Effector memory CD8-positive, alpha-beta T cell (primary cell): ENCODE measurements at regions not wholly inside any gene's neighbourhood (a gene's known extent, or its start where the extent isn't known, plus 50 kb on each side); places are given as distances from the start of the nearest gene placed in this dataset.

Experiments used
- ATAC-seq: fragments of 150-1000 bp; cut with Tn5 transposase; replicated peaks from 2 replicates; pipeline ENCODE4 v1.10.0; 2021; ENCODE audit warnings: mild to moderate bottlenecking, moderate library complexity
- DNase-seq, 3 experiments: peaks; one replicate each; pipeline ENCODE4 v3.0.0; 2021
- H3K27ac Mint-ChIP-seq, 2 donors: one replicate each; pipeline ENCODE4 v1.8.0; 2022; ENCODE audit warnings: mild to moderate bottlenecking in 2 of 2, mixed read lengths in 2 of 2, moderate library complexity in 2 of 2
- H3K27me3 Mint-ChIP-seq, 2 donors: one replicate each; pipeline ENCODE4 v1.8.0; 2022; ENCODE audit warnings: mixed read lengths in 2 of 2
- H3K36me3 Mint-ChIP-seq: one replicate; pipeline ENCODE4 v1.8.0; 2022; ENCODE audit warnings: mild to moderate bottlenecking, moderate library complexity, mixed read lengths; ENCODE audit not compliant: insufficient read depth
- H3K4me1 Mint-ChIP-seq, 2 donors: one replicate each; pipeline ENCODE4 v1.8.0; 2022; ENCODE audit warnings: low read depth in 2 of 2, mixed read lengths in 2 of 2
- H3K4me3 Mint-ChIP-seq, 2 donors: one replicate each; pipeline ENCODE4 v1.8.0; 2022; ENCODE audit warnings: mild to moderate bottlenecking in 2 of 2, mixed read lengths in 2 of 2, moderate library complexity in 2 of 2
- H3K9me3 Mint-ChIP-seq, 2 donors: one replicate each; pipeline ENCODE4 v1.8.0; 2022; ENCODE audit warnings: mixed read lengths in 2 of 2

DNA sequence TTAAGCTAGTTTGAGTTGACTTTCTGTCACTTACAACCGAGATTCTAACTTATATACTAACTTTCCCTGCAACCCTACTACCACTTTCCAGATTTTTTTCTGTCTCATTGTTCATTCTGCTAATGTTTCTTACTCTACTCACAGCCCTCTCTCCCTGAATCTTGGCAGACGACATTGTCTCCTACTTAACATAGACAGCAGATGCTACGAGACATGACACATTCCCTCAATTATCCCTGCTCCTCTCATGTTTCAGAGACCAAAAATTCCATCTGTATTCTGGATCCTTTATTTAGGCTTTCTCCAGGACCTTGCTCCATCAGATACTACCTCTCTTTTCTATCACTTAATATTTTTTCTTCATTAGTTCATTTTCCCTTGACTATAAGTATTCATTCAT, 379.1 kb upstream of the TEX13C start:
- no peaks in the 10 kb centered on the region for H3K36me3 Mint-ChIP-seq
- ATAC-seq = no peak
- no peak for DNase-seq
- no peaks in the 10 kb centered on the region for H3K9me3 Mint-ChIP-seq
- no peak overlapping the region for H3K27ac Mint-ChIP-seq
- peaks cover 11 to 14% of the 10 kb centered on the region in 2 donors for H3K27me3 Mint-ChIP-seq
- H3K4me3 Mint-ChIP-seq = no peak overlapping the region
- H3K4me1 Mint-ChIP-seq = no peaks in the 10 kb centered on the region

GRCh38 chrX:124954402-124954801, 365.3 kb upstream of the TEX13C start:
- Mint-ChIP-seq H3K27ac (no peak overlapping the region), H3K4me1 (no peaks in the 10 kb centered on the region), H3K27me3 (peaks cover 0 to 17% of the 10 kb centered on the region in 2 donors), H3K36me3 (no peaks in the 10 kb centered on the region), H3K9me3 (no peaks in the 10 kb centered on the region), H3K4me3 (no peak overlapping the region)
- no peak for DNase-seq
- no peak for ATAC-seq

DNA sequence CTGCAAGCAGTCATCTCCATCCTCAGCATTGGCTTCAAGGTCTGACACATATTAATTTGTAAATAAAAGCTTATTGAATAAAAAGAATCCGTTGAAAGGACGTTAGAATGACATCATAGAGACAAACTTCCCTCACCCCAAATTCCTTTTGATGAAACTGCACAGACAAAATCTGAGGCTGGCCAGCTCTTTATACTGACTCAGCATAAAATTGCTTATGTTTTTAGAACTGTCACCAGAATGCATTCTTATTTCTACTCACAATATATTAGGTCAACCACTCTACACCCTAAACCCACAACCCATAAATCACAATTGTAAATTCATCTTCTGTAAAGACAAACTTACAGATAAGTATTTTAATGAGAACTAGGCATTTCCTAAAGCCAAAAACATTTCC, 359.2 kb upstream of the TEX13C start:
- Mint-ChIP-seq H3K4me3 (no peak overlapping the region), H3K27ac (no peak overlapping the region), H3K9me3 (no peaks in the 10 kb centered on the region), H3K27me3 (peaks cover 0 to 12% of the 10 kb centered on the region in 2 donors), H3K4me1 (no peaks in the 10 kb centered on the region), H3K36me3 (no peaks in the 10 kb centered on the region)
- ATAC-seq = no peak
- DNase-seq = no peak

DNA sequence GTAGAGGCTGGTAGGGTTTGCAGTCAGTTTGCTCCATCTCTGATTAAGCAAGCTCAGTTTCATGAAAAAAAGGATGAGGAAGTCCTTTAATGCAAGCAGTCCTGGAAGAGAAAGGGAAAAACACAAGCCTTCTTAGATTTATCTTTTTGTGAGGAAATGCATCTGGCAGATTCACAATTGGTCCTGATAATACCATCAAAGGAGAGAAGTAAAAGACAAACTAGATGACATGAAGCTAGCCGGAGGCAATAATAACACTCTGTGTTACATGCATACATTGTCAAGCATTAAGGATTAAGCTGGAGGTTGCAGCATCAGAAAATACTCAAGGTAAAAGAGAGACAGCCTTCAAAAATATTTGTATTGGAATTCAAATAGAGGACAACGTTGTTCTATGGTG, 356.0 kb upstream of the TEX13C start, which contains the start of gene TENM1:
Gene TENM1 (minus strand): TSS at position 101 of the 400 bp plus-strand sequence.
- no peaks in the 10 kb centered on the region for H3K27me3 Mint-ChIP-seq
- no peak within 1 kb of the TSS for H3K4me3 Mint-ChIP-seq
- no peak within 1 kb of the TSS for H3K27ac Mint-ChIP-seq
- ATAC-seq (no peak), DNase-seq (no peak)
- no peaks in the 10 kb centered on the region for H3K9me3 Mint-ChIP-seq
- H3K36me3 Mint-ChIP-seq = no peaks in the 10 kb centered on the region
- no peaks in the 10 kb centered on the region for H3K4me1 Mint-ChIP-seq

DNA sequence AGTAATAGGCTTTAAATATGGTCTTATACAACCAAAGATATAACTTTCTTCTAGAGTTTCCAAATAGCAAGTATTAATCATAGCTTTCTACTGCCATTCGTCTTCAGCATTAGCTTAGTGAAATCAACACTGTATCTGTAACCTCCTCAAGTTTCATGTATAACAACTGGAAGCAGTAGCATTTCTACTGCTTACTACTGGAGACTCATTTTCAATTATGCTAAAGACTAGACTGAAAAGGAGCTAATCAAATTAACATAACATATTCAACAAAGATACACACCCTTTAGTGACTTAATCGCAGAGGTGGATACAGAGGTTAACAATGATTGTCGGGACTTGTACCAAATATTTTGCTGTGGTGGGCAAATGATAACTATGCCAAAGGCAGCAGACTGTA, 344.2 kb upstream of the TEX13C start:
- no peak for ATAC-seq
- DNase-seq = no peak
- Mint-ChIP-seq H3K27me3 (no peaks in the 10 kb centered on the region), H3K4me3 (no peak overlapping the region), H3K9me3 (no peaks in the 10 kb centered on the region), H3K27ac (no peak overlapping the region), H3K4me1 (no peaks in the 10 kb centered on the region), H3K36me3 (no peaks in the 10 kb centered on the region)

DNA sequence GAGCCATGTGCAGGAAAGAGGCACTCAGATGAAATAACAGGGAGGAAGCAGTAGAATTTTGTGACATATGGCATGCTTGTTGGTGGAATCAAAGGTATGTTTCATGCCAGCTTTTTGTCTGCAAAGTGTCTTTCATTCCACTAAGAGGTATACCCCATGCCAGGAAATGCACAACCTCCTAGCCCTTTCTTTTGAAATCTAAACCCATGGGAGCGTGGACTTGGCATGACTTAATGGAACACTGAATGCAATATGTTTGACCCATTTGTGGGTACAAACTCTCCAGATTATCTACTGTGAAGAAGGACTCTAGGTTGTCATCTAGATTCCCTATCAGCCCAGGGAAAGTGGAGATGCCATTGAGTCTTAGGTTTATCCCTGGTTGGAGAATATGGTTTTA, 338.3 kb upstream of the TEX13C start:
- no peaks in the 10 kb centered on the region for H3K36me3 Mint-ChIP-seq

DNA sequence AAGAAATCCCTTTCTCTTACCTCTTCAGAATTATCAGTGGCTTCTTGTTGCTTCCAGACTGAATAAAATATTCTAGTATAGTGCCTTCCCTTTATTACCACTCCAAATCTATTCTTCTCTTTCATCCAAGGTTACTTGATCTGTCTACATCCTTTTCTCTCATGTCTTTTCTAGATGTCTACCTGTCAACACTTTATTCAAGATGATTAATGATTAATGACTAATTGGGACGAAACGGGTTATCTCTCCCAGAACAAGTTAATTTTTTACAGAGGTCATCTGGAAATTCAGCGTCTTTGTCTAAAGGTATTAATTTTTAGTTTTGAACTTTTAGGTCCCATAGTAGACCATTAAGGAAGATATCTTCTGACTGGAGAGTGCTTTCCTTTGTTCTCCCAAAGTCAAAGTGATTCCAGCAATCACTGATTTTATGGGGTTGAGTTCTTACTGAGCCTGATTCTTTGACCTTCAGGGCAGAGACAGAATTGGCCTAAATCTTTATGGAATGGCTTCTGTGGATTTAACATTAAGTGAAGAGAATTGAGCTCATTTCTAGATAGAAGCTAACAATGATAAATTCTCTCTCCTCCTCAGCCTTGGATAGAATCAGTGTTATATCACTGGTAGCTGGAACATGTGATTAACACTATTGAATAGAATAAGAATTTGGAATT, 335.4 kb upstream of the TEX13C start:
- no peak for DNase-seq
- Mint-ChIP-seq H3K4me3 (no peak overlapping the region), H3K36me3 (no peaks in the 10 kb centered on the region), H3K4me1 (no peaks in the 10 kb centered on the region), H3K27me3 (no peaks in the 10 kb centered on the region), H3K9me3 (no peaks in the 10 kb centered on the region), H3K27ac (no peak overlapping the region)
- ATAC-seq = no peak

More for the DNA sequence above, 338.3 kb upstream of the TEX13C start:
- no peak overlapping the region for H3K27ac Mint-ChIP-seq
- no peaks in the 10 kb centered on the region for H3K27me3 Mint-ChIP-seq
- H3K4me3 Mint-ChIP-seq = no peak overlapping the region
- ATAC-seq = no peak
- no peak for DNase-seq
- no peaks in the 10 kb centered on the region for H3K4me1 Mint-ChIP-seq
- H3K9me3 Mint-ChIP-seq = no peaks in the 10 kb centered on the region

- H3K4me3 Mint-ChIP-seq = no peak overlapping the region
- H3K9me3 Mint-ChIP-seq = no peaks in the 10 kb centered on the region
- no peaks in the 10 kb centered on the region for H3K4me1 Mint-ChIP-seq
- ATAC-seq (no peak), DNase-seq (no peak)
- no peaks in the 10 kb centered on the region for H3K36me3 Mint-ChIP-seq
- H3K27ac Mint-ChIP-seq = no peak overlapping the region
- no peaks in the 10 kb centered on the region for H3K27me3 Mint-ChIP-seq
Observed at GRCh38 chrX:124986284-124986683, 333.4 kb upstream of the TEX13C start.

GRCh38 chrX:124993735-124994134, 325.9 kb upstream of the TEX13C start:
- Mint-ChIP-seq H3K36me3 (no peaks in the 10 kb centered on the region), H3K4me3 (no peak overlapping the region), H3K27ac (no peak overlapping the region), H3K9me3 (peaks cover 0 to 2% of the 10 kb centered on the region in 2 donors), H3K4me1 (no peaks in the 10 kb centered on the region), H3K27me3 (no peaks in the 10 kb centered on the region)
- ATAC-seq (no peak), DNase-seq (no peak)

DNA sequence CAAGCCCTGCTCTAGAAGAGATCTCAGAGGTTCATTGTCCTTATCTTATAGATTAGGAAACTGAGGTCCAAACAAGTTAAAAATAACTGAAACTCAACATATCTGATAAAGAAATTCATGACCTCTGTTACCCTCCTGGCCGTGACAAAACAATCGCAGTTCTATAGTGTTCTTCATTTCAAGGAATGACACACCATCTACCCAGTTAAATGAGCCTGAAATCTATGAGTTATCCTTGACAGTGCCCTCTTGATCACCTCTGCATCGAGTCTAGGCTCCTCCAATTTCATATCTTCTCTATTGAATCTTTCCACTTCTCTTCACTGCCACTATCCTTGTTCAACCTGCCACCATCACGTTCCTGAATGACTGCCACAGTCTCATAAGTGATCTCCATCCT, 325.3 kb upstream of the TEX13C start:
- DNase-seq = no peak
- Mint-ChIP-seq H3K9me3 (peaks cover 0 to 2% of the 10 kb centered on the region in 2 donors), H3K27ac (no peak overlapping the region), H3K4me3 (no peak overlapping the region), H3K36me3 (no peaks in the 10 kb centered on the region), H3K27me3 (no peaks in the 10 kb centered on the region), H3K4me1 (no peaks in the 10 kb centered on the region)
- no peak for ATAC-seq

DNA sequence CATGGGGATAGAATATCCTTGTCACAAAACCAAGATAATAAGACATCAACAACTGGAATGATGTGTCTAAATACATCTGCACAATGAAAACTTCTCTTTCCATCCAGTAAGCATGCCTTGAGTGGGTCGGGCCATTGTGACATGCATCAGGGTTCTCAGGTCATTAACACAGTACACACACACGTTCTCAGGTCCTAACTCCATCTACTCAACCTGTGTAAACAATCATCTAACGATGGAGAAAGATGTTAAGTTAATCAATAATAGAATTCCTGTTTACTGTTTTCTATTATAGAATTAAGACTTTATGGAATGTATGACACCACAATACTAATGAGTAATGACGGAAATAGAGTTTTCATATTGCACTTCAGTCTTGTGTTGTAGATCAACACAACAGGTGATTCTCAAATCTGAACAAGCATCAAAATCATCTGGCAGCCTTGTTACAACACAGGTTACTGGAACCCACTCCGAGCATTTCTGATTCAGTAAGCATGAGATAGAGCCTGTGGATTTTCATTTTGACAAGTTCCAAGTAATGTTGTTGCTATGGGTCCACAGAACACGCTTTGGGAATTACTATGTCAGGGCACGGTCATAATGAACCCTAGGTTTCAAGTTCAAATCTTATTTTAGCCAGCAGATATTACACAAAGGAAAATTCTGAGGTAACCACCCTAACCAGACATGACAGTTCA, 315.8 kb upstream of the TEX13C start:
- Mint-ChIP-seq H3K9me3 (peaks cover 0 to 3% of the 10 kb centered on the region in 2 donors), H3K4me3 (no peak overlapping the region), H3K36me3 (no peaks in the 10 kb centered on the region), H3K4me1 (no peaks in the 10 kb centered on the region), H3K27ac (no peak overlapping the region), H3K27me3 (peaks cover 11 to 16% of the 10 kb centered on the region in 2 donors)
- DNase-seq (no peak), ATAC-seq (no peak)

GRCh38 chrX:125004799-125005198, 314.9 kb upstream of the TEX13C start:
- H3K27ac Mint-ChIP-seq = no peak overlapping the region
- H3K4me1 Mint-ChIP-seq = no peaks in the 10 kb centered on the region
- DNase-seq = no peak
- no peak overlapping the region for H3K4me3 Mint-ChIP-seq
- no peak for ATAC-seq
- H3K9me3 Mint-ChIP-seq = peaks cover 0 to 3% of the 10 kb centered on the region in 2 donors
- H3K36me3 Mint-ChIP-seq = no peaks in the 10 kb centered on the region
- peaks cover 11 to 16% of the 10 kb centered on the region in 2 donors for H3K27me3 Mint-ChIP-seq

DNA sequence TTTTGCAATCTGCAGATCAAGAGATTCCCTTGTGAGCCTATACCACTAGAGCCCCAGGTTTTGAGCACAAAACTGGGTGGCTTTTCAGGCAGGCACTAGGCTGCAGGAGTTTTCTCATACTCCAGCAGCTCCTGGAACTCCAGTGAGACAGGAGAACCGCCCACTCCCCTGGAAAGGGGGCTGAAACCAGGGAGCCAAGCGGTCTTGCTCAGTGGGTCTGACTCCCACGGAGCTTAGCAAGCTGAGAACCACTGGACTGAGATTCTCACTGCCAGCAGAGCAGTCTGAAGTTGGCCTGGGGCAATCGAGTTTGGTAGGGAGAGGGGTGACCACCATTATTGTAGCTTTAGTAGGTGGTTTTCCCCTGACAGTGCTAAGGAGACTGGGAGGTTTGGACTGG, 313.8 kb upstream of the TEX13C start:
- Mint-ChIP-seq H3K27ac (no peak overlapping the region), H3K27me3 (peaks cover 11 to 16% of the 10 kb centered on the region in 2 donors), H3K4me1 (no peaks in the 10 kb centered on the region), H3K9me3 (peaks cover 0 to 3% of the 10 kb centered on the region in 2 donors), H3K4me3 (no peak overlapping the region), H3K36me3 (no peaks in the 10 kb centered on the region)
- ATAC-seq (no peak), DNase-seq (no peak)

GRCh38 chrX:125006704-125007103, 313.0 kb upstream of the TEX13C start:
- Mint-ChIP-seq H3K27me3 (peaks cover 11 to 16% of the 10 kb centered on the region in 2 donors), H3K9me3 (peaks cover 0 to 3% of the 10 kb centered on the region in 2 donors)

More at GRCh38 chrX:125006704-125007103, 313.0 kb upstream of the TEX13C start:
- ATAC-seq = no peak
- Mint-ChIP-seq H3K4me1 (no peaks in the 10 kb centered on the region), H3K4me3 (no peak overlapping the region), H3K27ac (no peak overlapping the region), H3K36me3 (no peaks in the 10 kb centered on the region)
- no peak for DNase-seq
